MM.1S (cell line): ENCODE measurements at regions not wholly inside any gene's neighbourhood (a gene's known extent, or its start where the extent isn't known, plus 50 kb on each side); places are given as distances from the start of the nearest gene placed in this dataset.

Source experiments
- EZH2 ChIP-seq: fragments of 300-600 bp; sonication (generic); optimal IDR thresholded peaks from 2 replicates; pipeline ENCODE3; 2017; ENCODE audit warnings: low read depth, mild to moderate bottlenecking, antibody characterized with exemption, low read length, mixed read lengths
- TF ChIP-seq, protein P1 (sequence below): fragments of 300-600 bp; sonication (generic); IDR thresholded peaks from 2 replicates; pipeline ENCODE4 v1.5.1; 2016; ENCODE audit warnings: antibody characterized with exemption, low read length, mixed read lengths

DNA sequence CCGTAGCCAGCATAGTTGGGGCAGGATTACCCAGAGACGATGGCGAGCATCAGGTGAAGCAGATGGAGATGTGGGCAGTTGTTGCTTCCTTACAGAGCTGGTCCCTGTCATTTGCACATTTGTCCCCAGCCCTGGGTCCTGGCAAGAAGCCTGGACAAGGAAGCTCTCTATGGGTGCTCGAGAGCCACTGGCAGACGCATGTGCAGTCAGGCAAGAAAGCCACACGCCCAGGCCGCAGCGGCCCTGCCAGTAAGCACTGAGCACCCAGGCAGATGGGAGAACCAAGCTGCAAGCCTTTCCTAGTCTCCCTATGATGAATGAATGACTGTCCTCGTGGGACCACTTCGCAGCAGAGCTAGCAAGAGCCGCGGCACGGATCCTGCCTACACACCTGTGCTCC is 182.8 kb downstream of the FOXO1 start:
- TF ChIP-seq, protein P1, sequence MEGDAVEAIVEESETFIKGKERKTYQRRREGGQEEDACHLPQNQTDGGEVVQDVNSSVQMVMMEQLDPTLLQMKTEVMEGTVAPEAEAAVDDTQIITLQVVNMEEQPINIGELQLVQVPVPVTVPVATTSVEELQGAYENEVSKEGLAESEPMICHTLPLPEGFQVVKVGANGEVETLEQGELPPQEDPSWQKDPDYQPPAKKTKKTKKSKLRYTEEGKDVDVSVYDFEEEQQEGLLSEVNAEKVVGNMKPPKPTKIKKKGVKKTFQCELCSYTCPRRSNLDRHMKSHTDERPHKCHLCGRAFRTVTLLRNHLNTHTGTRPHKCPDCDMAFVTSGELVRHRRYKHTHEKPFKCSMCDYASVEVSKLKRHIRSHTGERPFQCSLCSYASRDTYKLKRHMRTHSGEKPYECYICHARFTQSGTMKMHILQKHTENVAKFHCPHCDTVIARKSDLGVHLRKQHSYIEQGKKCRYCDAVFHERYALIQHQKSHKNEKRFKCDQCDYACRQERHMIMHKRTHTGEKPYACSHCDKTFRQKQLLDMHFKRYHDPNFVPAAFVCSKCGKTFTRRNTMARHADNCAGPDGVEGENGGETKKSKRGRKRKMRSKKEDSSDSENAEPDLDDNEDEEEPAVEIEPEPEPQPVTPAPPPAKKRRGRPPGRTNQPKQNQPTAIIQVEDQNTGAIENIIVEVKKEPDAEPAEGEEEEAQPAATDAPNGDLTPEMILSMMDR, result no peak
- no peak for TF ChIP-seq EZH2
